H9 (cell line): ENCODE measurements at regions not wholly inside any gene's neighbourhood (a gene's known extent, or its start where the extent isn't known, plus 50 kb on each side); places are given as distances from the start of the nearest gene placed in this dataset.

Experiments
- DNase-seq: peaks from one replicate; pipeline ENCODE4 v3.0.0-alpha.2; 2017
- H2AFZ ChIP-seq: one replicate; pipeline ENCODE4 v1.6.1; 2013; ENCODE audit warnings: mild to moderate bottlenecking, low read length, control low read depth, moderate library complexity
- H2AK5ac ChIP-seq: 2 replicates; pipeline ENCODE4 v1.6.1; 2013; ENCODE audit warnings: low read length, control low read depth, mixed read lengths; ENCODE audit not compliant: insufficient read length
- H2BK120ac ChIP-seq: one replicate; pipeline ENCODE4 v1.6.1; 2013; ENCODE audit warnings: low read depth, mild to moderate bottlenecking, low read length, control low read depth, inconsistent platforms; ENCODE audit not compliant: poor library complexity, severe bottlenecking
- H2BK12ac ChIP-seq: 2 replicates; pipeline ENCODE4 v1.6.1; 2013; ENCODE audit warnings: low read length, control low read depth, mixed read lengths, low read depth; ENCODE audit not compliant: insufficient read length
- H2BK15ac ChIP-seq: 2 replicates; pipeline ENCODE4 v1.6.1; 2013; ENCODE audit warnings: low read depth, low read length, control low read depth
- H2BK20ac ChIP-seq: one replicate; pipeline ENCODE4 v1.6.1; 2013; ENCODE audit warnings: low read depth, mild to moderate bottlenecking, low read length, control low read depth, inconsistent platforms; ENCODE audit not compliant: poor library complexity, severe bottlenecking
- H2BK5ac ChIP-seq: 2 replicates; pipeline ENCODE4 v1.6.1; 2013; ENCODE audit warnings: low read length, control low read depth, mixed read lengths; ENCODE audit not compliant: insufficient read length
- H3K14ac ChIP-seq: 2 replicates; pipeline ENCODE4 v1.6.1; 2013; ENCODE audit warnings: low read length, control low read depth; ENCODE audit not compliant: insufficient read depth
- H3K18ac ChIP-seq: 2 replicates; pipeline ENCODE4 v1.6.1; 2013; ENCODE audit warnings: low read depth, mild to moderate bottlenecking, mixed read lengths, low read length, control low read depth; ENCODE audit not compliant: insufficient read length
- H3K23ac ChIP-seq: 2 replicates; pipeline ENCODE4 v1.6.1; 2013; ENCODE audit warnings: low read length, control low read depth, mixed read lengths, low read depth; ENCODE audit not compliant: insufficient read length
- H3K23me2 ChIP-seq: 2 replicates; pipeline ENCODE4 v1.6.1; 2013; ENCODE audit warnings: low read depth, mild to moderate bottlenecking, mixed read lengths, low read length, control low read depth; ENCODE audit not compliant: insufficient read length, poor library complexity, severe bottlenecking
- H3K27ac ChIP-seq: 2 replicates; pipeline ENCODE4 v1.5.1; 2013; ENCODE audit warnings: low read length, control low read depth, mixed read lengths, low read depth; ENCODE audit not compliant: insufficient read length
- H3K27me3 ChIP-seq: 2 replicates; pipeline ENCODE4 v1.6.1; 2013; ENCODE audit warnings: low read length, control low read depth, inconsistent platforms; ENCODE audit not compliant: insufficient read depth
- H3K4ac ChIP-seq: 2 replicates; pipeline ENCODE4 v1.6.1; 2013; ENCODE audit warnings: low read depth, mild to moderate bottlenecking, control low read depth, inconsistent platforms, low read length, moderate library complexity
- H3K4me1 ChIP-seq: 2 replicates; pipeline ENCODE4 v1.6.1; 2013; ENCODE audit warnings: low read length, control low read depth, inconsistent platforms; ENCODE audit not compliant: insufficient read depth
- H3K4me2 ChIP-seq: 2 replicates; pipeline ENCODE4 v1.6.1; 2013; ENCODE audit warnings: low read length, control low read depth, mixed read lengths; ENCODE audit not compliant: insufficient read length, insufficient read depth
- H3K56ac ChIP-seq: 2 replicates; pipeline ENCODE4 v1.6.1; 2013; ENCODE audit warnings: low read depth, mild to moderate bottlenecking, mixed read lengths, low read length, control low read depth; ENCODE audit not compliant: insufficient read length
- H3K79me1 ChIP-seq: 2 replicates; pipeline ENCODE4 v1.6.1; 2013; ENCODE audit warnings: low read depth, mild to moderate bottlenecking, moderate library complexity, low read length, control low read depth, inconsistent platforms; ENCODE audit not compliant: insufficient read depth, poor library complexity, severe bottlenecking
- H3K79me2 ChIP-seq: 2 replicates; pipeline ENCODE4 v1.6.1; 2013; ENCODE audit warnings: low read length, control low read depth, inconsistent platforms; ENCODE audit not compliant: insufficient read depth
- H3K9ac ChIP-seq: 2 replicates; pipeline ENCODE4 v1.6.1; 2013; ENCODE audit warnings: low read length, control low read depth, mixed read lengths; ENCODE audit not compliant: insufficient read length; ENCODE audit errors: extremely low read depth
- H3K9me3 ChIP-seq: one replicate; pipeline ENCODE4 v1.6.1; 2013; ENCODE audit warnings: low read depth, low read length, inconsistent platforms; ENCODE audit not compliant: control insufficient read depth
- H3T11ph ChIP-seq: one replicate; pipeline ENCODE4 v1.6.1; 2013; ENCODE audit warnings: mild to moderate bottlenecking, low read length, control low read depth, inconsistent platforms
- H4K20me1 ChIP-seq: one replicate; pipeline ENCODE4 v1.6.1; 2013; ENCODE audit not compliant: control insufficient read depth, insufficient read length, insufficient read depth
- H4K5ac ChIP-seq: 2 replicates; pipeline ENCODE4 v1.6.1; 2013; ENCODE audit warnings: low read depth, mild to moderate bottlenecking, mixed read lengths, low read length, control low read depth; ENCODE audit not compliant: insufficient read length
- H4K8ac ChIP-seq: replicated peaks from 2 replicates; pipeline ENCODE4 v1.6.1; 2013; ENCODE audit warnings: low read length, control low read depth, mixed read lengths, low read depth; ENCODE audit not compliant: insufficient read length
- H4K91ac ChIP-seq: 2 replicates; pipeline ENCODE4 v1.6.1; 2013; ENCODE audit warnings: low read depth, mild to moderate bottlenecking, moderate library complexity, mixed read lengths, low read length, control low read depth; ENCODE audit not compliant: insufficient read length
- H3K27ac Mint-ChIP-seq, 3 experiments: 2 replicates in 2 of 3; 3 replicates in 1 of 3; pipeline ENCODE4 v1.8.0; 2020 to 2021; ENCODE audit warnings: mixed read lengths in 3 of 3, mild to moderate bottlenecking in 1 of 3, moderate library complexity in 1 of 3
- H3K27me3 Mint-ChIP-seq: 2 replicates; pipeline ENCODE4 v1.8.0; 2021; ENCODE audit warnings: low read depth, mild to moderate bottlenecking, moderate library complexity, mixed read lengths
- H3K36me3 Mint-ChIP-seq, 3 experiments: 2 replicates in 2 of 3; 3 replicates in 1 of 3; pipeline ENCODE4 v1.8.0; 2020 to 2021; ENCODE audit warnings: low read depth in 3 of 3, mixed read lengths in 3 of 3; ENCODE audit not compliant: insufficient read depth in 1 of 3
- H3K4me1 Mint-ChIP-seq, 2 experiments: 2 replicates each; pipeline ENCODE4 v1.8.0; 2020; ENCODE audit warnings: mixed read lengths in 2 of 2
- H3K4me3 Mint-ChIP-seq, 2 experiments: 2 replicates in 1 of 2; 3 replicates in 1 of 2; pipeline ENCODE4 v1.8.0; 2020 to 2021; ENCODE audit warnings: mild to moderate bottlenecking in 2 of 2, mixed read lengths in 2 of 2, moderate library complexity in 1 of 2
- H3K9me3 Mint-ChIP-seq, 2 experiments: 2 replicates in 1 of 2; 3 replicates in 1 of 2; pipeline ENCODE4 v1.8.0; 2020; ENCODE audit warnings: mild to moderate bottlenecking in 2 of 2, mixed read lengths in 2 of 2, moderate library complexity in 1 of 2
- WGBS: extraction: QIAGEN DNeasy Blood & Tissue Kit; methylation state at CpG from one replicate; pipeline ENCODE4 v1.1.7; 2013; ENCODE audit warnings: missing lambda C conversion rate, low lambda C conversion rate, mixed read lengths; ENCODE audit not compliant: insufficient read length; ENCODE audit errors: extremely low coverage; 5-methylcytosine and 5-hydroxymethylcytosine counted together
- TF ChIP-seq, protein P1 (sequence below): fragments of 200-600 bp; sonication (generic); conservative IDR thresholded peaks from 3 replicates; pipeline ENCODE4 v1.8.0; 2021; ENCODE audit warnings: antibody characterized with exemption, mild to moderate bottlenecking

DNA sequence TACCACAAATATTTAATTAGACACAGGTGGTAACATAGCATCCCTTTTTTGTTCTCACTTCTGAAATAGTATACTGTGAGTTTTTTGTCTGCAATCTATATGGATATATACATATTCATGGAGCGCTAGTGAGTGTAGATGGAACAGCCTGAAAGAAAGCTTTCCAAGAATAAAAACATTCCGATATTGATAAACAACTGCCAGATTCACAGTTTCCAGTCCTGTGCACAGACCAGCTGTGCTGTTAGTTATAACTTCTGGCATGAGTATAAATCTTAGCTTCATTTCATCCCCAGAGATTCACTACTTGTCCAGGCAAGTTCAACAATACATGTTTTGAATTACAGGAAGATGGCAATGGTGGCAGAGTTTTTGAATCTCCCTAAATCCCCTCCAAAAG is 467.1 kb upstream of the STEAP1 start:
- H2BK20ac ChIP-seq: no peak overlapping the region
- Mint-ChIP-seq H3K27ac (no peak overlapping the region), H3K27me3 (no peaks in the 10 kb centered on the region), H3K36me3 (no peaks in the 10 kb centered on the region), H3K4me3 (no peak overlapping the region), H3K4me1 (peaks cover 2 to 4% of the 10 kb centered on the region in 2 experiments; a peak in 2 of 4 replicates), H3K9me3 (no peaks in the 10 kb centered on the region)
- H3K79me2 ChIP-seq: no peaks in the 10 kb centered on the region
- H2AK5ac ChIP-seq: no peak overlapping the region
- no peak overlapping the region for H2BK15ac ChIP-seq
- H2BK120ac ChIP-seq: peak overlapping the region; percentile 77
- no CpG with 5 or more reads among the region's 2 CpGs for whole genome bisulfite sequencing
- no peak overlapping the region for H3K4me2 ChIP-seq
- H4K8ac ChIP-seq: no peak overlapping the region
- no peak overlapping the region for H3K9ac ChIP-seq
- no peaks in the 10 kb centered on the region for H4K20me1 ChIP-seq
- no peaks in the 10 kb centered on the region for H3K79me1 ChIP-seq
- H3K4ac ChIP-seq: no peak overlapping the region
- TF ChIP-seq, protein P1, sequence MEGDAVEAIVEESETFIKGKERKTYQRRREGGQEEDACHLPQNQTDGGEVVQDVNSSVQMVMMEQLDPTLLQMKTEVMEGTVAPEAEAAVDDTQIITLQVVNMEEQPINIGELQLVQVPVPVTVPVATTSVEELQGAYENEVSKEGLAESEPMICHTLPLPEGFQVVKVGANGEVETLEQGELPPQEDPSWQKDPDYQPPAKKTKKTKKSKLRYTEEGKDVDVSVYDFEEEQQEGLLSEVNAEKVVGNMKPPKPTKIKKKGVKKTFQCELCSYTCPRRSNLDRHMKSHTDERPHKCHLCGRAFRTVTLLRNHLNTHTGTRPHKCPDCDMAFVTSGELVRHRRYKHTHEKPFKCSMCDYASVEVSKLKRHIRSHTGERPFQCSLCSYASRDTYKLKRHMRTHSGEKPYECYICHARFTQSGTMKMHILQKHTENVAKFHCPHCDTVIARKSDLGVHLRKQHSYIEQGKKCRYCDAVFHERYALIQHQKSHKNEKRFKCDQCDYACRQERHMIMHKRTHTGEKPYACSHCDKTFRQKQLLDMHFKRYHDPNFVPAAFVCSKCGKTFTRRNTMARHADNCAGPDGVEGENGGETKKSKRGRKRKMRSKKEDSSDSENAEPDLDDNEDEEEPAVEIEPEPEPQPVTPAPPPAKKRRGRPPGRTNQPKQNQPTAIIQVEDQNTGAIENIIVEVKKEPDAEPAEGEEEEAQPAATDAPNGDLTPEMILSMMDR: no peak
- no peak overlapping the region for H2BK5ac ChIP-seq
- no peak overlapping the region for H2BK12ac ChIP-seq
- H3K27me3 ChIP-seq: no peaks in the 10 kb centered on the region
- H3K23ac ChIP-seq: no peak overlapping the region
- no peak overlapping the region for H3K14ac ChIP-seq
- H3K18ac ChIP-seq: no peak overlapping the region
- no peak overlapping the region for H4K5ac ChIP-seq
- H3T11ph ChIP-seq: no peak overlapping the region
- no peak overlapping the region for H3K27ac ChIP-seq
- no peaks in the 10 kb centered on the region for H3K23me2 ChIP-seq
- H3K4me1 ChIP-seq: no peaks in the 10 kb centered on the region
- H2AFZ ChIP-seq: no peak overlapping the region
- H4K91ac ChIP-seq: no peak overlapping the region
- no peak overlapping the region for H3K56ac ChIP-seq
- H3K9me3 ChIP-seq: no peaks in the 10 kb centered on the region
- DNase-seq: no peak
